H9 (cell line): ENCODE measurements at regions not wholly inside any gene's neighbourhood (a gene's known extent, or its start where the extent isn't known, plus 50 kb on each side); places are given as distances from the start of the nearest gene placed in this dataset.

ENCODE experiments used
- DNase-seq: peaks from one replicate; pipeline ENCODE4 v3.0.0-alpha.2; 2017
- H2AFZ ChIP-seq: one replicate; pipeline ENCODE4 v1.6.1; 2013; ENCODE audit warnings: mild to moderate bottlenecking, low read length, control low read depth, moderate library complexity
- H2AK5ac ChIP-seq: 2 replicates; pipeline ENCODE4 v1.6.1; 2013; ENCODE audit warnings: low read length, control low read depth, mixed read lengths; ENCODE audit not compliant: insufficient read length
- H2BK120ac ChIP-seq: one replicate; pipeline ENCODE4 v1.6.1; 2013; ENCODE audit warnings: low read depth, mild to moderate bottlenecking, low read length, control low read depth, inconsistent platforms; ENCODE audit not compliant: poor library complexity, severe bottlenecking
- H2BK12ac ChIP-seq: 2 replicates; pipeline ENCODE4 v1.6.1; 2013; ENCODE audit warnings: low read length, control low read depth, mixed read lengths, low read depth; ENCODE audit not compliant: insufficient read length
- H2BK15ac ChIP-seq: 2 replicates; pipeline ENCODE4 v1.6.1; 2013; ENCODE audit warnings: low read depth, low read length, control low read depth
- H2BK20ac ChIP-seq: one replicate; pipeline ENCODE4 v1.6.1; 2013; ENCODE audit warnings: low read depth, mild to moderate bottlenecking, low read length, control low read depth, inconsistent platforms; ENCODE audit not compliant: poor library complexity, severe bottlenecking
- H2BK5ac ChIP-seq: 2 replicates; pipeline ENCODE4 v1.6.1; 2013; ENCODE audit warnings: low read length, control low read depth, mixed read lengths; ENCODE audit not compliant: insufficient read length
- H3K14ac ChIP-seq: 2 replicates; pipeline ENCODE4 v1.6.1; 2013; ENCODE audit warnings: low read length, control low read depth; ENCODE audit not compliant: insufficient read depth
- H3K18ac ChIP-seq: 2 replicates; pipeline ENCODE4 v1.6.1; 2013; ENCODE audit warnings: low read depth, mild to moderate bottlenecking, mixed read lengths, low read length, control low read depth; ENCODE audit not compliant: insufficient read length
- H3K23ac ChIP-seq: 2 replicates; pipeline ENCODE4 v1.6.1; 2013; ENCODE audit warnings: low read length, control low read depth, mixed read lengths, low read depth; ENCODE audit not compliant: insufficient read length
- H3K23me2 ChIP-seq: 2 replicates; pipeline ENCODE4 v1.6.1; 2013; ENCODE audit warnings: low read depth, mild to moderate bottlenecking, mixed read lengths, low read length, control low read depth; ENCODE audit not compliant: insufficient read length, poor library complexity, severe bottlenecking
- H3K27ac ChIP-seq: 2 replicates; pipeline ENCODE4 v1.5.1; 2013; ENCODE audit warnings: low read length, control low read depth, mixed read lengths, low read depth; ENCODE audit not compliant: insufficient read length
- H3K27me3 ChIP-seq: 2 replicates; pipeline ENCODE4 v1.6.1; 2013; ENCODE audit warnings: low read length, control low read depth, inconsistent platforms; ENCODE audit not compliant: insufficient read depth
- H3K4ac ChIP-seq: 2 replicates; pipeline ENCODE4 v1.6.1; 2013; ENCODE audit warnings: low read depth, mild to moderate bottlenecking, control low read depth, inconsistent platforms, low read length, moderate library complexity
- H3K4me1 ChIP-seq: 2 replicates; pipeline ENCODE4 v1.6.1; 2013; ENCODE audit warnings: low read length, control low read depth, inconsistent platforms; ENCODE audit not compliant: insufficient read depth
- H3K4me2 ChIP-seq: 2 replicates; pipeline ENCODE4 v1.6.1; 2013; ENCODE audit warnings: low read length, control low read depth, mixed read lengths; ENCODE audit not compliant: insufficient read length, insufficient read depth
- H3K56ac ChIP-seq: 2 replicates; pipeline ENCODE4 v1.6.1; 2013; ENCODE audit warnings: low read depth, mild to moderate bottlenecking, mixed read lengths, low read length, control low read depth; ENCODE audit not compliant: insufficient read length
- H3K79me1 ChIP-seq: 2 replicates; pipeline ENCODE4 v1.6.1; 2013; ENCODE audit warnings: low read depth, mild to moderate bottlenecking, moderate library complexity, low read length, control low read depth, inconsistent platforms; ENCODE audit not compliant: insufficient read depth, poor library complexity, severe bottlenecking
- H3K79me2 ChIP-seq: 2 replicates; pipeline ENCODE4 v1.6.1; 2013; ENCODE audit warnings: low read length, control low read depth, inconsistent platforms; ENCODE audit not compliant: insufficient read depth
- H3K9ac ChIP-seq: 2 replicates; pipeline ENCODE4 v1.6.1; 2013; ENCODE audit warnings: low read length, control low read depth, mixed read lengths; ENCODE audit not compliant: insufficient read length; ENCODE audit errors: extremely low read depth
- H3K9me3 ChIP-seq: one replicate; pipeline ENCODE4 v1.6.1; 2013; ENCODE audit warnings: low read depth, low read length, inconsistent platforms; ENCODE audit not compliant: control insufficient read depth
- H3T11ph ChIP-seq: one replicate; pipeline ENCODE4 v1.6.1; 2013; ENCODE audit warnings: mild to moderate bottlenecking, low read length, control low read depth, inconsistent platforms
- H4K20me1 ChIP-seq: one replicate; pipeline ENCODE4 v1.6.1; 2013; ENCODE audit not compliant: control insufficient read depth, insufficient read length, insufficient read depth
- H4K5ac ChIP-seq: 2 replicates; pipeline ENCODE4 v1.6.1; 2013; ENCODE audit warnings: low read depth, mild to moderate bottlenecking, mixed read lengths, low read length, control low read depth; ENCODE audit not compliant: insufficient read length
- H4K8ac ChIP-seq: replicated peaks from 2 replicates; pipeline ENCODE4 v1.6.1; 2013; ENCODE audit warnings: low read length, control low read depth, mixed read lengths, low read depth; ENCODE audit not compliant: insufficient read length
- H4K91ac ChIP-seq: 2 replicates; pipeline ENCODE4 v1.6.1; 2013; ENCODE audit warnings: low read depth, mild to moderate bottlenecking, moderate library complexity, mixed read lengths, low read length, control low read depth; ENCODE audit not compliant: insufficient read length
- H3K27ac Mint-ChIP-seq, 3 experiments: 2 replicates in 2 of 3; 3 replicates in 1 of 3; pipeline ENCODE4 v1.8.0; 2020 to 2021; ENCODE audit warnings: mixed read lengths in 3 of 3, mild to moderate bottlenecking in 1 of 3, moderate library complexity in 1 of 3
- H3K27me3 Mint-ChIP-seq: 2 replicates; pipeline ENCODE4 v1.8.0; 2021; ENCODE audit warnings: low read depth, mild to moderate bottlenecking, moderate library complexity, mixed read lengths
- H3K36me3 Mint-ChIP-seq, 3 experiments: 2 replicates in 2 of 3; 3 replicates in 1 of 3; pipeline ENCODE4 v1.8.0; 2020 to 2021; ENCODE audit warnings: low read depth in 3 of 3, mixed read lengths in 3 of 3; ENCODE audit not compliant: insufficient read depth in 1 of 3
- H3K4me1 Mint-ChIP-seq, 2 experiments: 2 replicates each; pipeline ENCODE4 v1.8.0; 2020; ENCODE audit warnings: mixed read lengths in 2 of 2
- H3K4me3 Mint-ChIP-seq, 2 experiments: 2 replicates in 1 of 2; 3 replicates in 1 of 2; pipeline ENCODE4 v1.8.0; 2020 to 2021; ENCODE audit warnings: mild to moderate bottlenecking in 2 of 2, mixed read lengths in 2 of 2, moderate library complexity in 1 of 2
- H3K9me3 Mint-ChIP-seq, 2 experiments: 2 replicates in 1 of 2; 3 replicates in 1 of 2; pipeline ENCODE4 v1.8.0; 2020; ENCODE audit warnings: mild to moderate bottlenecking in 2 of 2, mixed read lengths in 2 of 2, moderate library complexity in 1 of 2
- WGBS: extraction: QIAGEN DNeasy Blood & Tissue Kit; methylation state at CpG from one replicate; pipeline ENCODE4 v1.1.7; 2013; ENCODE audit warnings: missing lambda C conversion rate, low lambda C conversion rate, mixed read lengths; ENCODE audit not compliant: insufficient read length; ENCODE audit errors: extremely low coverage; 5-methylcytosine and 5-hydroxymethylcytosine counted together
- TF ChIP-seq, protein P1 (sequence below): fragments of 200-600 bp; sonication (generic); conservative IDR thresholded peaks from 3 replicates; pipeline ENCODE4 v1.8.0; 2021; ENCODE audit warnings: antibody characterized with exemption, mild to moderate bottlenecking

DNA sequence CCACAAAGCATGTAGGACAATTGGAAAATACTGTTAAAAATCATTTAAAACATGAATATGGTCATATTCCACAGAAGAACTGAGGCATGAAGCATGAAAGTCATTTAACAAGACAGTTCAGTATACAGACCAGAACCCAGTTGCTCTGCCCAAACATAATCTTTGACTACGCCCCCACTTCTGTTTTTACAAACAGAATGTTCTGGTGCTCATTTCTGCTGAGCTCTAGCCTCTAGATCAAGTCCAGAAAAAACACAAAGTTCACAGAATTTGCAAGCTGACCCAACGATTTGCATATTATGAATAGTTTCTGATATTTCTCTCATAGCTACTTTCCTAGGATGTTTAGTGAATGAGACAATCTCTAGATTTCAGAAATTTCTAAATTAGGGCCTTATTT, 424.9 kb downstream of the PID1 start:
- H3K4me3 Mint-ChIP-seq = no peak overlapping the region
- Histone ChIP-seq H3K9me3 (no peaks in the 10 kb centered on the region), H3K9ac (no peak overlapping the region), H2BK5ac (no peak overlapping the region), H3K79me2 (no peaks in the 10 kb centered on the region), H4K8ac (no peak overlapping the region), H4K5ac (no peak overlapping the region), H2BK120ac (no peak overlapping the region), H4K20me1 (no peaks in the 10 kb centered on the region), H2AK5ac (no peak overlapping the region), H3K27ac (no peak overlapping the region), H3K4me1 (no peaks in the 10 kb centered on the region), H3K14ac (no peak overlapping the region), H3K4ac (no peak overlapping the region), H3K56ac (no peak overlapping the region), H2BK15ac (no peak overlapping the region), H3K23me2 (no peaks in the 10 kb centered on the region), H3K4me2 (no peak overlapping the region), H3T11ph (no peak overlapping the region), H2BK20ac (no peak overlapping the region), H4K91ac (no peak overlapping the region), H3K27me3 (no peaks in the 10 kb centered on the region), H3K79me1 (no peaks in the 10 kb centered on the region), H3K18ac (no peak overlapping the region), H2AFZ (no peak overlapping the region), H2BK12ac (no peak overlapping the region), H3K23ac (no peak overlapping the region)
- TF ChIP-seq, protein P1, sequence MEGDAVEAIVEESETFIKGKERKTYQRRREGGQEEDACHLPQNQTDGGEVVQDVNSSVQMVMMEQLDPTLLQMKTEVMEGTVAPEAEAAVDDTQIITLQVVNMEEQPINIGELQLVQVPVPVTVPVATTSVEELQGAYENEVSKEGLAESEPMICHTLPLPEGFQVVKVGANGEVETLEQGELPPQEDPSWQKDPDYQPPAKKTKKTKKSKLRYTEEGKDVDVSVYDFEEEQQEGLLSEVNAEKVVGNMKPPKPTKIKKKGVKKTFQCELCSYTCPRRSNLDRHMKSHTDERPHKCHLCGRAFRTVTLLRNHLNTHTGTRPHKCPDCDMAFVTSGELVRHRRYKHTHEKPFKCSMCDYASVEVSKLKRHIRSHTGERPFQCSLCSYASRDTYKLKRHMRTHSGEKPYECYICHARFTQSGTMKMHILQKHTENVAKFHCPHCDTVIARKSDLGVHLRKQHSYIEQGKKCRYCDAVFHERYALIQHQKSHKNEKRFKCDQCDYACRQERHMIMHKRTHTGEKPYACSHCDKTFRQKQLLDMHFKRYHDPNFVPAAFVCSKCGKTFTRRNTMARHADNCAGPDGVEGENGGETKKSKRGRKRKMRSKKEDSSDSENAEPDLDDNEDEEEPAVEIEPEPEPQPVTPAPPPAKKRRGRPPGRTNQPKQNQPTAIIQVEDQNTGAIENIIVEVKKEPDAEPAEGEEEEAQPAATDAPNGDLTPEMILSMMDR = no peak
- H3K27ac Mint-ChIP-seq = no peak overlapping the region
- H3K4me1 Mint-ChIP-seq = peaks cover 5 to 9% of the 10 kb centered on the region in 2 experiments; a peak in 3 of 4 replicates
- WGBS = no CpG with 5 or more reads among the region's 2 CpGs
- H3K9me3 Mint-ChIP-seq = no peaks in the 10 kb centered on the region
- no peaks in the 10 kb centered on the region for H3K27me3 Mint-ChIP-seq
- DNase-seq = no peak
- no peaks in the 10 kb centered on the region for H3K36me3 Mint-ChIP-seq
